Neutrophil (primary cell): ENCODE measurements at regions not wholly inside any gene's neighbourhood (a gene's known extent, or its start where the extent isn't known, plus 50 kb on each side); places are given as distances from the start of the nearest gene placed in this dataset.

Source experiments
- H3K27ac ChIP-seq: fragments of 200-600 bp; sonication (generic); 2 replicates; pipeline ENCODE4 v1.5.1; 2016; ENCODE audit warnings: mild to moderate bottlenecking, moderate library complexity
- H3K27me3 ChIP-seq: fragments of 200-600 bp; sonication (generic); 2 replicates; pipeline ENCODE4 v1.6.0; 2016; ENCODE audit warnings: mild to moderate bottlenecking
- H3K36me3 ChIP-seq: fragments of 200-600 bp; sonication (generic); 2 replicates; pipeline ENCODE4 v1.5.1; 2017
- H3K4me1 ChIP-seq, 2 experiments: fragments of 200-600 bp in 1 of 2; sonication (generic) in 1 of 2; 1 replicate in 1 of 2; 2 replicates in 1 of 2; pipeline versions ENCODE4 v1.5.1 to v1.6.1; 2013 to 2016; ENCODE audit warnings: low read depth in 1 of 2, low read length in 1 of 2, mild to moderate bottlenecking in 1 of 2, moderate library complexity in 1 of 2; ENCODE audit not compliant: control insufficient read depth in 1 of 2, insufficient read depth in 1 of 2
- H3K4me3 ChIP-seq, 2 experiments: fragments of 200-600 bp in 1 of 2; sonication (generic) in 1 of 2; 1 replicate in 1 of 2; 2 replicates in 1 of 2; pipeline ENCODE4 v1.5.1; 2013 to 2016; ENCODE audit warnings: low read depth in 1 of 2, low read length in 1 of 2, mild to moderate bottlenecking in 1 of 2, moderate library complexity in 1 of 2
- H3K9me3 ChIP-seq: fragments of 200-600 bp; sonication (generic); 2 replicates; pipeline ENCODE4 v1.5.1; 2016
- TF ChIP-seq, protein P1 (sequence below): fragments of 200-600 bp; sonication (generic); IDR thresholded peaks from 2 replicates; pipeline ENCODE4 v1.5.1; 2016; ENCODE audit warnings: antibody characterized with exemption

DNA sequence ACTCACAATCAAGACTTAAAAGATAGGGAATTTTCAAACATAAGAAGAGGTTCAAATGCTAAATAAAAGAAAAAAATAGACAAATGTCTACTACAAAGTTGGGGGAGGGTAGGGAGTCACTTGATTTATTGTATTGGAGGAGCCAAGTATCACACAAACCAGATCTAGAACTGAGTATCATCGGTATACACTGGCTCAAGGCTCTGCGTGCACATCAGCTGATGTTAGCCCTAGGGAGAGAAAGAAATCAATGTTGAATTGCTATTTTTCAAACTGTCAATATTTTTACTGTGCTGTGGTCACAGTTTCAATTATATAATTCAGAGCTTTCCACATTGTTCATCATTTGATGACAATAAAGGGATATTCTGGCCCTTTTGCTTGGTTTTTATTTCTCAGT lies 54.9 kb upstream of the RXFP2 start:
- H3K4me3 ChIP-seq, result no peak overlapping the region
- TF ChIP-seq, protein P1, sequence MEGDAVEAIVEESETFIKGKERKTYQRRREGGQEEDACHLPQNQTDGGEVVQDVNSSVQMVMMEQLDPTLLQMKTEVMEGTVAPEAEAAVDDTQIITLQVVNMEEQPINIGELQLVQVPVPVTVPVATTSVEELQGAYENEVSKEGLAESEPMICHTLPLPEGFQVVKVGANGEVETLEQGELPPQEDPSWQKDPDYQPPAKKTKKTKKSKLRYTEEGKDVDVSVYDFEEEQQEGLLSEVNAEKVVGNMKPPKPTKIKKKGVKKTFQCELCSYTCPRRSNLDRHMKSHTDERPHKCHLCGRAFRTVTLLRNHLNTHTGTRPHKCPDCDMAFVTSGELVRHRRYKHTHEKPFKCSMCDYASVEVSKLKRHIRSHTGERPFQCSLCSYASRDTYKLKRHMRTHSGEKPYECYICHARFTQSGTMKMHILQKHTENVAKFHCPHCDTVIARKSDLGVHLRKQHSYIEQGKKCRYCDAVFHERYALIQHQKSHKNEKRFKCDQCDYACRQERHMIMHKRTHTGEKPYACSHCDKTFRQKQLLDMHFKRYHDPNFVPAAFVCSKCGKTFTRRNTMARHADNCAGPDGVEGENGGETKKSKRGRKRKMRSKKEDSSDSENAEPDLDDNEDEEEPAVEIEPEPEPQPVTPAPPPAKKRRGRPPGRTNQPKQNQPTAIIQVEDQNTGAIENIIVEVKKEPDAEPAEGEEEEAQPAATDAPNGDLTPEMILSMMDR, result no peak
- H3K27me3 ChIP-seq, result no peaks in the 10 kb centered on the region
- H3K9me3 ChIP-seq, result no peaks in the 10 kb centered on the region
- H3K27ac ChIP-seq, result no peak overlapping the region
- H3K36me3 ChIP-seq, result no peaks in the 10 kb centered on the region
- no peaks in the 10 kb centered on the region for H3K4me1 ChIP-seq

DNA sequence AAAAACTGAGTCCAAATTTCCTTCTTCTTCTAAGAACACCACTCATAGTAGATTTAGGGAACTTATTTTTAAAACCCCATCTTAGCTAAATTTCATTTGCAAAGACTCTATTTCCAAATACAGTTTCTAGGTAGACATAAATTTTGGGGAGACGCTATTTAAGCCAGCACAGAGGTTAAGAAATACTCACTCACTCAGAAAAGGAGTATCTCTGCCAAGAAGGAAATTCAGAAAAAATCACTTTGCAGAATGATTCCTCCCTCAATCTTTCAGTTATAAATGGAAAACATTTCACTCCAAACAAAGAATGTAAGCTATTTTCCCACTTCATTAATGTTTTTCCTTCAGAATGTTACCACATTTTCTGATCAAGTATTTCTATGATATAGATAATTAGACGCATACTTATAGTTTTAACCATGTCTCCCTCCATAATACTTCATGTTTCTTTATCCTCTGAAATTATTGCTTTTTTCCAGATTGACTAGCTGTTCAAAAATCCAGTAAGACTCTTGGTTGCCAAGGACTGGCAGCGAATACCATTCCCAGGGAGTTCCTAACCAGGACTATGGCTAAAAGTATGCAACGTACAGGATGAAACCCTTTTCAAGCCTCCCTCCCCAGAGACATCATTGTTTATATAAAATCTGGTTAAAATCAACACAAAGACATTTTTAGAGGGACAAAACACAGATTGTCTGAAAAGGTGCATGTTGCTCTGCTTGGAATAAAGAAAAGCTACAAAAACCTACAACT lies 52.5 kb upstream of the RXFP2 start:
- Histone ChIP-seq H3K4me3 (no peak overlapping the region), H3K36me3 (no peaks in the 10 kb centered on the region), H3K9me3 (no peaks in the 10 kb centered on the region), H3K27me3 (no peaks in the 10 kb centered on the region), H3K4me1 (no peaks in the 10 kb centered on the region), H3K27ac (no peak overlapping the region)
- TF ChIP-seq, protein P1, result no peak
